ENCODE measurements at regions not wholly inside any gene's neighbourhood (a gene's known extent, or its start where the extent isn't known, plus 50 kb on each side); places are given as distances from the start of the nearest gene placed in this dataset.
"Not testable (repeated sequence)": the region's sequence is repeated elsewhere in the genome, so short reads cannot be mapped to it uniquely, and the experiment has no call there.

DNA sequence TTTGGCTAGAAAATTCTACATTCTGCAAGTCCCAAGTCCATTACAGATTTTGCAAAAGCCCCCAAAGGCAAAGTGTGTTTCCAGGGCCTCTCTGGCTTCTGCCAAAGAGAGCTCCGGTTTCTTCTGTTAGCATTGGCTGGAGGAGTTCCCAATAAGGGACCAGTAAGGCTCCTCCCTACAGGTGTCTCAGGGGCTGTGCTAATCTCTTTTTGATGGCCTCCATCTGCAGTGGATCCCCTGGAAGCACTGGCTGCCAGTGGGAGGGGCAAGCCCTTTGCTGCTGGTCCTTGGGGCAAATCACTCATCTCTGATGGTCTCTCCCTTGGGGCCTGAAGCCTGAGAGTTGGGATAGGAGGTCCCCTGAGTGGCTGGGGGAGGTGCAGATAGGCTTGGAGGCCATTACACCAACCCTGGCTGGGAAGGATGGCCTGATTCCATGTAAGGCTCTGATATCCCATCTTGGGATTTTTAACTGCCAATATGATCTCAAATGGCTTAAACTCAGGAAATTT, 89.1 kb upstream of the USP24 start:
- DNase-seq: no peak

DNA sequence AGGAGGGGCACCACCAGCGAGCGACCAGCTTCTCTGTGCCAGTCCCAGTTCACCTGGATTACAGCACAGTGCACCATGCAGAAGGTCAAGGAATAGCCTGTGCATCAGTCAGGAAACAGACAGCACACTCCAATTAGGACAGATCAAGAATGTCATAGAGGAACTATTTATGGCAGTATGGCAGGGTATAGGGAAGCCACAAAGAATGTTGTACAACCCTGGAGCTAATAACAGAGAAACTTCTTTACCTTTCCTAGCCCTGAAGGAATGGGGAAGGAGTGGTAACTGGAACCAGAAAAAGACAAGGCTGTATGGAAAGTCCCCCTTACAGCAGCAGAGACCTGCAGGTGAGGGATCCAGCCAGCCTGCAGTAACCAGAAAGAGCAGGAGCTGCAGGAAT, 87.8 kb upstream of the USP24 start:
- no peak for DNase-seq

DNA sequence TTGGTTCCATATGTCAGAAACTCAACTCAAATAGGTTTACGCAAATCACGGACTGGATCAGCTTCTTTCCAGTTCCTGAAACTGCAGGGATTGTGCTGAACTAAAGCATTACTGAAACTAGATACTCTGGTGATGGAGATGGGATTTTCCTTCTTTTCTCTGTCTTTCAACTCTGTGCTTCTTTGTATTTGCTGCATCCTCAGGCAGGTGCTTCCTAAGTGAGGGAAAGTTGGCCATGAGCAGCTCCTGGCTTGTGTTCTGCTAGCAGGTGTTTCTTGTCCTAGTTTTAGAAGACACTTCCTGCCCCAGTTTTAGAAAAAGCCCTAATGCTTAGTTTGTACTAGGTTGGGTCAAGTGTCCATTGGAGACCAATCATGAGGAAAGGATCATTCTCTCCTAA, 86.7 kb upstream of the USP24 start:
- DNase-seq: no peak

GRCh38 chr1:55300975-55301374, 85.8 kb upstream of the USP24 start:
- no peak for DNase-seq

DNA sequence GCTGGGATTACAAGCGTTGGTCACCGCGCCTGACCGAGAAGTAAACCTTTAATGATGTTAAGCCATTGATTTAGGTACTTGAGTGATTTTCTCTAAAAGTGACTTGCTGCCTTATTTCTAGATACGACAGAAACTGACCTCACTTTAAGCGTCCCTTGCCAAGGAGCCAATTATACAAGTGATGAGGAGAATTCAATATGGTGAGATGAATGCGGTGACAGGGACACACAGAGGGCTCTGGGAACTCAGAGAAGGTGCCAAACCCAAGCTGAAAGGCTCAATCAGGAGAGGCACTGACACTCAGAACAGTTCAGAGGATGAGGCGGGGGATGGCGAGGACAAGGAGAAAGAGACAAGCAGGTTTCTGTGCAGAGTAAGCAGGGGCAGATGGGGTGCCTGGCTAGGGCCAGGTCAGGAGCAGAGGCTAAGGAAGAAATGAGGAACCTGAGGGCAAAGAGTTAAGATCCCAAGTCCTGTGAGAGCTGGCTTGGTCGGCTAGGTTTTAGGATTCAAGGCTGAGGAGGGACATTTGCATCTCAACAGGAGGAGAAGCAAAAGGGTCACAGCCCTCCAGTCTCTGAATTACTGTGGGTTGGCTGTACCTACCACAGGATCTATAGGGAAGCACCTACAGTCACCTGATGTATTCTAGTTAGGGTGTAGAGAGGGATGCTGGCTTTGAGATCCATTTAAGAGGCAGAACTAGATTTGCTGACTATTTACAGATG, 83.2 kb upstream of the USP24 start:
- no peak for DNase-seq

GRCh38 chr1:55296247-55296646, 81.1 kb upstream of the USP24 start:
- not testable (repeated sequence) for DNase-seq

DNA sequence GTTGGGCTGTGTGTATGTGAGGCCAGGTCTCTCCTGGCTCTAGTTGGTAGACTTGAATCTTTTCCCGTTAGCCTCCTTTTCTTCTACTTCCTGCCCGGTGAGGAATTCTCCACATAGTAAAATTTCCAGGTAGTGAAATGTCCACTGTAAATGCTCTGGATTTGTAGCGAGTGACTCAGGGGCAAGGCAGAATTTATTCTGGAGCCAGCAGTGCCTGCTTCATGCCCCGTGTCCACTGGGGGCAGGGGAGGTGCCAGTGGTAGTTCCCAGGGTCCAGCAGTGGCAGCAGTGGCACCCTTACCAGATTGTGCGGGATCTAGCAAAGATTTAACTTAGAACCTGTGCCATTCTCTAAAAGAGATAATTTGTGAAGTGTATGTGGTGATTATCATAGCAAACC, 74.5 kb upstream of the USP24 start:
- no peak for DNase-seq

DNA sequence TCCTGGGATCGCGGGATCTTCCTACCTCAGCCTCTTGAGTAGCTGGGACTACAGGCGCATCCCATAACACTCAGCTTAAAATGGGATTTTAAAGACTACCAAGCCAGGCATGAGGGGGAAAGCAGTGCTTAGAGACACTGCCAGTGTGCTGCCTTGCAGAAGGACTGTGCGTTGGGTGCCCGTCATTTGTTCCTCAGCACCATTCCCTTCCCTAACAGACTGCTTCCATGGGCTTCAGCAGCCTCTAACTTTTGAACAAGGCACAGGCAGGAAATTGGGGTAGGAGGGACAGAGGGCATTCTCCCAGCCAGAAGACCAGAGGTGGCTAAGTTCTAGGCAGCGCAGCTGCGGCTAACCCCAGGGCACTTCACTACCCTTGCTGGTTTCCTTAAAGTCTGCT, 73.9 kb upstream of the USP24 start:
- no peak for DNase-seq

DNA sequence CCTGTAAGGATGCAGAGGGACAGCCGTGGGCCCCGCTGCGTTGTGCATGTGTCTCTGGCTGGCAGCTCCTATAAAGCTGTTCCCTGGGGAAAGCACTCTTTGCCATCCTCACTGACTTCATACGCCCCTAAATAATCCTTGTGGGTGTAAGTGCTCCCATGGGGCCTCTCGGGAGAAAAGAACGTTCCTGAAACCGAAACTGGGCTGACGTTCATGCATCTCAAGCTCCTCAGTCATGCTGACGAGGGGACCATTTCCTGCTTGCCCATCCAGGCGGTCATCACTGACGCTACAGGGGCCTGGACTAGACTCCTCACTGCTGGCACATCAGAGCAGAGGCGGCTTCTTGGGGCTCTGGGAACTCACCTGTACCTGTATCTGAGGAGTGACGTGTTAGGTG, 73.1 kb upstream of the USP24 start:
- DNase-seq: no peak

- no peak for DNase-seq
These were observed 72.6 kb upstream of the USP24 start for GRCh38 chr1:55287723-55288122.

GRCh38 chr1:55286856-55287602, 71.9 kb upstream of the USP24 start:
- no peak for DNase-seq

- no peak for DNase-seq
These were observed 70.7 kb upstream of the USP24 start for GRCh38 chr1:55285834-55286233.

- peak; percentile 6 to 27 for DNase-seq
These were observed 69.7 kb upstream of the USP24 start for GRCh38 chr1:55284856-55285255.

DNA sequence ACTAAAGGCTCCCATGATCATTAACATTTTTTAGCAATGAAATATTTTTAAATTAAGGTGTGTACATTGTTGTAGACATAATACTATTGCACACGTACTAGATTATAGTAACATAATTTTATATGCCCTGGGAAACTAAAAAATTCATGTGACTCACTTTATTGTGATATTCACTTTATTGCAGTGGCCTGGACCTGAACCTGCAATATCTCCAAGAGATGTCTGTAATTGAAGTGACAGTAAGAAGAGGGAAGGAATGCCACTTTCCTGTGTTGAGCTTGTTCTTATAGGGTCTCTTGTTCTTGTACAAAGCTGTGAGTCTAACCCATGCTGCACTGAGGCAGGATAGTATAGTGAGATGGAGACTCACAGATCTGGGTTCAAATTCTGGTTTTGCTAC, 66.9 kb upstream of the USP24 start:
- no peak for DNase-seq

GRCh38 chr1:55280731-55281130, 65.6 kb upstream of the USP24 start:
- no peak for DNase-seq

DNA sequence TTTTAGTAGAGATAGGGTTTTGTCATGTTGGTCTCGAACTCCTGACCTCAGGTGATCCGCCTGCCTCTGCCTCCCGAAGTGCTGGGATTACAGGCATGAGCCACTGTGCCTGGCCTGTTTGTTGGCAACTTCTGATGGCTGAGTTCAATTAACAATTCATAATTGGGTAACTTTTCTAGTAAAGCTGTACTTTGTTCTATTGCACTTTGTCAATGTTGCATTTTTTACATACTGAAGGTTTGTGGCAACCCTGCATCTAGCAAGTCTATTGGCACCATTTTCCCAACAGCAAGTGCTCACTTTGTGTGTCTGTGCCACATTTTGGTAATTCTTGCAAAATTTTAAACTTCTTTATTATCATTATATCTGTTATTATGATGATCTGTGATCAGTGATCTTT, 64.5 kb upstream of the USP24 start:
- no peak for DNase-seq

DNA sequence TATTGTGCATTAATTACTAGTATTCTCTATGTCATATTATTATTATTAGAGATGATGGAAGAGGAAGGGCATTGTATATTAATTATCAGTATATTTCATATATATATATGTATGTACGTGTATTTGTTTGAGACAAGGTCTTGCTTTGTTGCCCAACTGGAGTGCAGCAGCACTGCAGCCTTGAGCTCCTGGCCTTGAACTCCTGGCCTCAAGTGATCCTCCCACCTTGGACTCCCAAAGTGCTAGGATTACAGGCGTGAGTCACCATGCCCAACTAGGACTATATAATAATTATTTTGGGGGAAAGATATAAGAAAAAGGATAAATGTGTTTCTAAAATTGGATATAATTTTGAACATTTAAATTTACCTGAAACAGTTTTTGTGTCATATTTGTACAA, 63.2 kb upstream of the USP24 start:
- no peak for DNase-seq

DNA sequence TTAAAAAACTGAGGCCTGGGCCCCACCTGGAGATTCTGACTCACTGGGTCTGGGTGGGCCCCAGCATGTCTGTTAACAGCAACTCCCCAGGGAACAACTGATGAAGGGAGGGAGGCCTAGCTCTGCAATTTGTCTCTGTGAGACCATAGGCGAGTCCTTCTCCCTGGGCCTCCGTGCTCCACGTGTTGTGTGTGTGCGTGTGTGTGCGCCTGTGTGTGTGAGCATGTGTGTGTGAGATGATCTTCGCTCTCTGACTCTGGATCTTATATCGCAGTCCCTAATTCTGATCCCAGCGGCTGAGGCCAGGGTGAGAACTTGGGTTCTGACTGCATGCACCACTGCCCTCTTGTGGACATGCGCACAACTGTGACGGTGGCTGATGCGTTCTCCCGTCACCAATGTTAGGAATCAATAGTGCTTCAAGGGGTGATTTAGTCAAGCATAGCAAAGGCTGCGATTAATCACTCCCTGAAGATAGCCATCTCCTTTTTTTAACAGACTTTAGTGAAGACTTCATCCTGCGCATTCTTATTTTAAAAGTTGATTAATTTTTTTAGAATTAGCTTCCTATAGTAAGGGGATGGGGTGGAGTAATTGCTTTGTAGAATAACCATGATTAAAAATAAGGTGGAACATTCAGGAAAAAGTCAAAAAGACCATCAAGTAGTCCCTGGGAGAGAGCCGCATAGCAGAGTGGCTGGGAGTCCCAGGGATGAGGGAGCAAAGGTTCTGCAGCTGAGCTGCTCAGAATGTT, 62.4 kb upstream of the USP24 start:
- DNase-seq: peak; percentile 55 to 64

DNA sequence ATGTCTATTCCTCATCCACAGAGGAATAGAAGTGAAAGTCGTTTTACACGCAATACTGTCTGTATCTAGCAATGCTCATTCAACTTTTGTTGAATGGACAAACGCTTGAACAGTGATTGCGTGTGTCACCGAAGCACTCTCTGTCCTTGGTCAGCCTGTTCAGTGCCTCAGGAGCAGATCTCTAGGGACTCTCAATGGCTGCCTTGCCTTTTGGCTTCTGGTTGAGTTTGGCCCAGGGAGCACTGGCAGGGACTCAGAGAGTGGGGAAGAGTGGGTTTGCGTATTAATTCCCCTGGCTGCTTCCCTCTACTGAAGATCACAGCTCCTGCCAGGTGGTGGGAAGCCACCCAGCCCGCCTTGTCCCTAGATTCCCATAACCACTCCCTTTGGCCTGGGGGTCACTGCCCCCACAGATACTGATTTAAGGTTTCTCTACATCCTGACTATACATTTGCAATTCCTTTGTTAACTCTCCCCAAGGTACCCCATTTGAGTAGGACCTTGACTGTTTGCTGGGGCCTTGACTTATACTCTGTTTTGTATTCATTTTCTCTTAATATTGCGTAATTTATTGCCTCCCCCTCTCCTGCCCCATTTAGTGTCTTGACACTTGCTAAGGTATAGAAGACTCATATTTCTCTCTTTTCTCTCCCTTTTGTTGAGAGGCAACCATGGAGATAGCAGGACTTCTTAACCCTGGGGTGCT, 61.7 kb upstream of the USP24 start:
- DNase-seq: no peak

DNA sequence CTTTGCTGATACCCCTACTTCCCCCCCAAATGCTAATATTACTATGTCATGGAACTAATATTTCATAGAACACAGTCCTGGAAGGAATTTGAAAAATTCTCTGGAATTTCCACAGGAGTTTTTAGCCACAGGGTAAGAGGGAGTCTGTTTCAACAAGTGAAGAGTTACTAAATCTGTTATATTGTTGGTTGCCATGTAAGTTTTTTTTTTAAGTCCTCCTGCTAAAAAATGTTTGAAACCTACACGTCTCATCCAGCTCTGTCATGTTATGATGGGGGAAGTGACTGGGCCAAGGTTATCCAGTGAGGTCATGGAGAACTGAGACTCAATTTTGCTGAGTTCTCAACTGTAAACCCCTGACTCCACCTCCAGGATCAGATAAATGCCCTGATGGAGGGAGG, 60.8 kb upstream of the USP24 start:
- no peak for DNase-seq

DNA sequence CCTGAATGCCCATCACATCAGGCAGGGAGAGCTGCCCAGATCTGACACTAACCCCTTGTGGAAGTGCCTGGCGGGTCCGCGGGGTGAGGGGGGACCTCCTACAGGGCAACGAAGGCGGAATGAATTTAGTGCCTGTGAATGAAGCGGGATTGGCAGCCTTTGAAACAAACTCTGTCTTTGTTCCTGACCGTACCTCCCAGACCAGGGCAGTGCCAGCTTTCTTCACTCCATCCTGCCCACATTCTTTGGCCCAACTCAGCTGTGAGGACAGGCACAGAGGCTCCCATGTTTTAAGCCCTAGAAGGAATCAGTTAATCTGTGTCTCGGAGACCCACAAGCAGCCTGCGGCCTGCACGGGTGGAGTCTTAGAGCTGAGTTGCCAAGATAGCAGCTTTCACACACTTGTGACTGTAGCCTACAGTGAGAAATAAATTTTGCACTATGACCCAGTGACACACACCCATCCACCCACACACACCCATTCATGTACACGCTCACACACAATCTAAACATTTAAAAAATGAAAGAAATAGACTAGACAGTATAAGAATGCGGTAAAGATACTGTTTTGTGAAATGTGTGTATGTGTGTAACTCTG, 60.1 kb upstream of the USP24 start:
- DNase-seq: no peak

DNA sequence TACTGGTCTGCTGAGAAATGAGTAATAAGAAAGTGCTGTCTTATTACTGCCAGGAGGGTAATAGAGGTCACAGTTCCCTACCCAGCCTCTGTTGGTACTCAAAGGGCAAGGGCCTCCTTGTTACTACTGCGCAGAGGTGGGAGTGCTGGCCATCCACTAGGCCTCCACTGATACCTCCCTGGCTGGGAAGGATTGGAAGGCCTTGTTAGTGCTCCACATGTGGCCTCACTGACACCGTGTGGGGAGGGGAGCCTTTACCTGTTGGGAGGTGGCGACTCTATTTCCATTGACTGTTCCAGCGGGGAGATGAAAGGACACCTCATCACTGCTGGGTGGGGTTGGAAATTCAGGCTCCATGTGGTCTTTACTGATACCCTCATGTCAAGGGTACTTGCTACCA, 57.8 kb upstream of the USP24 start:
- no peak for DNase-seq
